Right lobe of liver (tissue), 6 donors: ENCODE measurements at regions not wholly inside any gene's neighbourhood (a gene's known extent, or its start where the extent isn't known, plus 50 kb on each side); places are given as distances from the start of the nearest gene placed in this dataset.

ENCODE experiments used
- ATAC-seq, 4 donors: fragments of 200-7000 bp; cut with Tn5 transposase; one replicate each; pipeline ENCODE4 v1.9.1; 2020; ENCODE audit warnings: mild to moderate bottlenecking in 4 of 4, moderate library complexity in 4 of 4
- DNase-seq, 3 donors: peaks; one replicate each; pipeline ENCODE4 v3.0.0-alpha.2; 2020
- H3K27ac ChIP-seq, 3 donors: fragments of 200-600 bp; one replicate each; pipeline ENCODE4 v1.8.0; 2022
- H3K27me3 ChIP-seq, 2 donors: fragments of 200-600 bp; one replicate each; pipeline ENCODE4 v1.8.0; 2022
- H3K36me3 ChIP-seq, 4 donors: fragments of 200-600 bp; sonication (generic) in 1 of 4; one replicate each; pipeline versions ENCODE4 v1.5.1 to v1.8.0; 2017 to 2022; ENCODE audit warnings: control low read depth in 1 of 4
- H3K4me1 ChIP-seq, 4 donors: fragments of 200-600 bp; sonication (generic) in 1 of 4; one replicate each; pipeline versions ENCODE4 v1.5.1 to v1.8.0; 2017 to 2022; ENCODE audit warnings: control low read depth in 1 of 4
- H3K4me3 ChIP-seq, 3 donors: fragments of 200-600 bp; one replicate each; pipeline ENCODE4 v1.8.0; 2022
- H3K9me3 ChIP-seq, 4 donors: fragments of 200-600 bp; sonication (generic) in 1 of 4; one replicate each; pipeline versions ENCODE4 v1.5.1 to v1.8.0; 2017 to 2022; ENCODE audit warnings: control low read depth in 1 of 4
- CTCF ChIP-seq, 4 donors: fragments of 200-600 bp in 3 of 4; fragments of 450-650 bp in 1 of 4; IDR thresholded peaks; one replicate each; pipeline versions ENCODE4 v1.5.1 to v1.8.0; 2016 to 2022; ENCODE audit warnings: antibody characterized with exemption in 4 of 4, mild to moderate bottlenecking in 2 of 4
- POLR2A ChIP-seq: fragments of 450-650 bp; IDR thresholded peaks from one replicate; pipeline ENCODE4 v1.6.1; 2017; ENCODE audit warnings: antibody characterized with exemption, mild to moderate bottlenecking
- WGBS: methylation state at CpG from one replicate; pipeline ENCODE4 v1.1.6; 2018; ENCODE audit warnings: low coverage, low lambda C conversion rate; ENCODE audit not compliant: insufficient coverage; ENCODE audit errors: missing lambda C conversion rate; 5-methylcytosine and 5-hydroxymethylcytosine counted together
- intact Hi-C, 2 donors: fragments of 100-400 bp; cut with DNase I; formaldehyde crosslinking; loops; one replicate each; pipeline versions ENCODE4 v1.11.2 to v1.14.1; 2022
- donor health status: DM: no; HTN: yes; CAD: no.
- donor health status: DM: no; HTN: no; CAD: no.
- donor health status: DM: no; HTN: no; CAD: no.
- donor health status: DM: no; HTN: yes; CAD: no.
- donor health status: DM: no; HTN: yes; CAD: no.

DNA sequence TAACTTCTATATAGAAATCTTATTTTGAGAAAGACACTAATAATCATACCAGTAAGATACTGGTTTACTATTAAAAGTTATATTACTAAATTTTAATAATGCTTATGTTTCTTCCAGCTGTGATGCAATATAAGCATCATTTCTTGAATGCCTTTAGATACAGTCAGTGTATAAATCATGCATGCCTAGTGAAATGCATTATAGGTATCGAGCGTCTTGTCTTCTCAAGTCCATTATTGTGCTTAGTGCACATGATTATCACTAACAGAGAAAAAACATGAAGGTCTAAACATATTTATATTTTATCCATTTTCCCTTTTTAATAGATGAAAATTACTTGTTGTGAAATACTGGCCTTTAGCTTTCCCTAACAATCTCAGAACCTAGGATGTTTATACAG lies 1021.5 kb upstream of the AGA start:
- H3K27ac ChIP-seq: no peak overlapping the region
- H3K4me1 ChIP-seq: no peaks in the 10 kb centered on the region
- H3K4me3 ChIP-seq: no peak overlapping the region
- no peaks in the 10 kb centered on the region for H3K36me3 ChIP-seq
- DNase-seq (no peak), ATAC-seq (no peak)
- intact Hi-C loops: no loop called here
- H3K9me3 ChIP-seq: no peaks in the 10 kb centered on the region
- 73% methylated on average over 2 of the region's 2 CpGs for WGBS
- no peak for TF ChIP-seq CTCF (IDR thresholded peaks at IDR 0.05)
- TF ChIP-seq POLR2A: no peak
- H3K27me3 ChIP-seq: no peaks in the 10 kb centered on the region

DNA sequence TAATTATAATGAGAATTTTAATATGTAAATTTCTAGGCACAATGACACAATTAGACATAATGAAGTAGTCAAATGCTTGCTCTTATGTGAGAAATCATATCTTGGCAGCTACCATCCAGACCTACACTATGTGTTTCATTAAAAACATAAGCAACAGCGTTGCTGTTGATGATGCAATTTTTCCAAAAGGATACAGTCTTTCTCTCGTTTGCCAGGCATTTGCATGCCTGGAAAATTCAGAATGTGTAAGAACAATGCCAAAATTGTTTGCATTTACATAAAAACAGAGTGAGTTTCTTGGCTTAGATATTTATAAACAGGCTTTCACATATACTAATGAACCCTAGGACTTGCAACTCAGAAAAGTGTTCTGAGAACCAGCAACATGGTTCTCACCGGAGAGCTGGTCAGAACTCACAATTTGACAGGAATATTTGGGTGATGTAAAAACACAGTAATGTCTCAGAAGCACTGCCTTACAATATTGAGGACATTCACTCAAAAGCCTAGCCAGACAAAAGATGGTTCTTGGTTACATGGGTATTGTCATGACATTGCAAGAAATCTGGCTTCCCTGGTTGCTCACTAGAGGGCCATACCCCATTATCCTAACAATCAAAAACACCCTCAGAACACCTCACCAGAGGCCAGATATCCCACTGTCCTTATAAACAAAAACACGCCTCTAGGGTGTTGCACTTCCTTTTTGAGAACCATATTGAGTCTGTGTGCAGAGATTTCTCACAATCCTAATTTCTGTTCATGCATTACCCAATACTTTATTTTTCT lies 1029.0 kb upstream of the AGA start:
- TF ChIP-seq POLR2A: no peak
- TF ChIP-seq CTCF (IDR thresholded peaks at IDR 0.05): no peak
- intact Hi-C loops: no loop called here
- no peak for ATAC-seq
- no peak for DNase-seq
- H3K9me3 ChIP-seq: no peaks in the 10 kb centered on the region
- H3K27me3 ChIP-seq: no peaks in the 10 kb centered on the region
- H3K36me3 ChIP-seq: no peaks in the 10 kb centered on the region
- no peak overlapping the region for H3K27ac ChIP-seq
- H3K4me3 ChIP-seq: no peak overlapping the region
- no peaks in the 10 kb centered on the region for H3K4me1 ChIP-seq
- 61% methylated on average over 4 of the region's 4 CpGs for WGBS

DNA sequence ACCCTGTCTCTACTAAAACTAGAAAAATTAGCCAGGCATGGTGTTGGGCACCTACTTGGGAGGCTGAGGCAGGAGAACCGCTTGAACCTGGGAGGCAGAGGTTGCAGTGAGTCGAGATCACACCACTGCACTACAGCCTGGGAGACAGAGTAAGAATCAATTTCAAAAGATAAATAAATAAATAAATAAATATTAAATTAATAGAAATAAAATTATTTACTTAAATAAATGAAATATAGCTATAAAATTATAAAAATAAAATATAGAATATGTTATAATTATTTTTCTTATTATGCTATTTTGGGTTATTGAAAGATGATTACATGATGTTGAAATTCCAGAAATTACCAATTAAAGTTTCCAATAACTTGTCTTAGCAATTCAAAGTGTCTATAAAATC lies 1029.8 kb upstream of the AGA start:
- H3K9me3 ChIP-seq: no peaks in the 10 kb centered on the region
- no peaks in the 10 kb centered on the region for H3K36me3 ChIP-seq
- intact Hi-C loops: no loop called here
- ATAC-seq: no peak
- WGBS: 66% methylated on average over 2 of the region's 2 CpGs
- TF ChIP-seq POLR2A (no peak), CTCF (IDR thresholded peaks at IDR 0.05) (no peak)
- no peak overlapping the region for H3K27ac ChIP-seq
- H3K4me3 ChIP-seq: no peak overlapping the region
- no peaks in the 10 kb centered on the region for H3K27me3 ChIP-seq
- no peaks in the 10 kb centered on the region for H3K4me1 ChIP-seq
- no peak for DNase-seq

- WGBS: 50% methylated on average over 3 of the region's 3 CpGs
- Histone ChIP-seq H3K36me3 (no peaks in the 10 kb centered on the region), H3K4me1 (no peaks in the 10 kb centered on the region), H3K9me3 (no peaks in the 10 kb centered on the region), H3K27me3 (no peaks in the 10 kb centered on the region), H3K27ac (no peak overlapping the region), H3K4me3 (no peak overlapping the region)
- no peak for ATAC-seq
- no peak for DNase-seq
- intact Hi-C loops: no loop called here
- TF ChIP-seq CTCF (IDR thresholded peaks at IDR 0.05) (no peak), POLR2A (no peak)
Observed at GRCh38 chr4:178480105-178480504, 1037.9 kb upstream of the AGA start.

DNA sequence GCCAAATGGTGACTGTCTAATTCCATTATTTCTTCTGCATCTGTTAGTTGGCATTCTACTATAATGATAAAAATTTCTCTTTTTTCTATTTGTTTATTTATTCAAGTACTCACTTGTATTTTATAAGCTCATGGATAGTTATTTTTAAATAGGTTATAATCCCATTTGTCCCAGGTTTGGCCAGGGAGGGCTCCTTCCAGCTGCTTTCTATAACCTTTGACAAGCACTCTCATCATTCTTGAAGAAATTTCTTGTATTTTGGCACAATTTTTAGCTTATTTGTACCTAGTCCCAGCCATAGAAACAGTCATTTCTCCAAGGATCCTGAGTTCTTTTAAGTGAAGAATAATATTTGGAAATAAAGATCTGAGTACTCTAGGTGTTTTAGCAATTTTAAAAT lies 1038.6 kb upstream of the AGA start:
- no peak for DNase-seq
- TF ChIP-seq CTCF (IDR thresholded peaks at IDR 0.05) (no peak), POLR2A (no peak)
- intact Hi-C loops: no loop called here

More for the DNA sequence above, 1038.6 kb upstream of the AGA start:
- no peaks in the 10 kb centered on the region for H3K4me1 ChIP-seq
- H3K36me3 ChIP-seq: no peaks in the 10 kb centered on the region
- no peaks in the 10 kb centered on the region for H3K27me3 ChIP-seq
- ATAC-seq: no peak
- H3K9me3 ChIP-seq: no peaks in the 10 kb centered on the region
- no peak overlapping the region for H3K4me3 ChIP-seq
- H3K27ac ChIP-seq: no peak overlapping the region
